HEK293 (cell line): ENCODE measurements at regions not wholly inside any gene's neighbourhood (a gene's known extent, or its start where the extent isn't known, plus 50 kb on each side); places are given as distances from the start of the nearest gene placed in this dataset.

Source experiments
- CTCF ChIA-PET: fragments of 350-600 bp; formaldehyde crosslinking; extraction: SDS; loops from one replicate; lab custom pipeline; 2021; ENCODE audit warnings: antibody characterized with exemption; lab: Yijun Ruan, JAX
- POLR2A ChIA-PET: fragments of 300-600 bp; formaldehyde crosslinking; extraction: SDS; loops from one replicate; lab custom pipeline; 2020; ENCODE audit warnings: antibody characterized with exemption, inconsistent platforms; lab: Yijun Ruan, JAX
- H3K27ac ChIP-seq: fragments of 200-500 bp; sonication (Bioruptor generic); 2 replicates; pipeline ENCODE4 v1.5.1; 2014; ENCODE audit warnings: low read depth, low read length, control low read depth, inconsistent platforms; ENCODE audit errors: extremely low read depth
- H3K36me3 ChIP-seq, 2 experiments: fragments of 200-500 bp in 1 of 2; sonication (Bioruptor generic) in 1 of 2; 1 replicate in 1 of 2; 2 replicates in 1 of 2; pipeline ENCODE4 v1.5.1; 2014 to 2017; ENCODE audit warnings: inconsistent platforms in 2 of 2, low read length in 2 of 2; ENCODE audit not compliant: control insufficient read depth in 2 of 2, insufficient read depth in 1 of 2
- H3K4me1 ChIP-seq: fragments of 200-500 bp; sonication (Bioruptor generic); 2 replicates; pipeline ENCODE4 v1.5.1; 2014; ENCODE audit warnings: mild to moderate bottlenecking, low read length, inconsistent platforms; ENCODE audit not compliant: control insufficient read depth, insufficient read depth
- H3K4me3 ChIP-seq: 2 replicates; pipeline ENCODE4 v1.5.1; 2011; ENCODE audit warnings: low read depth, mild to moderate bottlenecking, control low read depth, low read length, moderate library complexity
- H3K9me3 ChIP-seq: fragments of 200-500 bp; sonication (Bioruptor generic); 2 replicates; pipeline ENCODE4 v1.5.1; 2014; ENCODE audit warnings: low read depth, low read length, inconsistent platforms; ENCODE audit not compliant: control insufficient read depth, insufficient read depth
- CTCF ChIP-seq: fragments of 450-650 bp; formaldehyde crosslinking; IDR thresholded peaks from 2 replicates; pipeline ENCODE4 v1.5.1; 2016; ENCODE audit warnings: missing biosample characterization, missing genetic modification characterization
- EGR2 ChIP-seq: fragments of 450-650 bp; formaldehyde crosslinking; IDR thresholded peaks from 2 replicates; pipeline ENCODE4 v1.5.1; 2016; ENCODE audit warnings: low read depth, missing biosample characterization, missing genetic modification characterization
- KLF17 ChIP-seq: fragments of 450-650 bp; formaldehyde crosslinking; IDR thresholded peaks from 2 replicates; pipeline ENCODE4 v1.5.1; 2016; ENCODE audit warnings: missing biosample characterization, missing genetic modification characterization
- SP2 ChIP-seq: fragments of 450-650 bp; formaldehyde crosslinking; IDR thresholded peaks from 2 replicates; pipeline ENCODE4 v1.5.1; 2016; ENCODE audit warnings: missing biosample characterization, missing genetic modification characterization
- WT1 ChIP-seq: fragments of 450-650 bp; formaldehyde crosslinking; IDR thresholded peaks from 2 replicates; pipeline ENCODE4 v1.5.1; 2016; ENCODE audit warnings: missing biosample characterization, missing genetic modification characterization
- ZBTB17 ChIP-seq: fragments of 450-650 bp; formaldehyde crosslinking; IDR thresholded peaks from 2 replicates; pipeline ENCODE4 v1.5.1; 2016; ENCODE audit warnings: missing biosample characterization, missing genetic modification characterization
- ZFHX2 ChIP-seq: fragments of 450-650 bp; formaldehyde crosslinking; conservative IDR thresholded peaks from 2 replicates; pipeline ENCODE4 v1.5.1; 2016; ENCODE audit warnings: missing biosample characterization, missing genetic modification characterization
- ZIC2 ChIP-seq: fragments of 450-650 bp; formaldehyde crosslinking; IDR thresholded peaks from 2 replicates; pipeline ENCODE4 v1.5.1; 2016; ENCODE audit warnings: missing biosample characterization, missing genetic modification characterization
- ZNF211 ChIP-seq: fragments of 450-650 bp; formaldehyde crosslinking; IDR thresholded peaks from 2 replicates; pipeline ENCODE4 v1.5.1; 2016; ENCODE audit warnings: low read depth, missing biosample characterization, missing genetic modification characterization
- ZNF280D ChIP-seq: fragments of 450-650 bp; formaldehyde crosslinking; IDR thresholded peaks from 2 replicates; pipeline ENCODE4 v1.5.1; 2016; ENCODE audit warnings: missing biosample characterization, missing genetic modification characterization
- ZNF341 ChIP-seq: fragments of 450-650 bp; formaldehyde crosslinking; IDR thresholded peaks from 2 replicates; pipeline ENCODE4; 2016; ENCODE audit warnings: low read depth, missing biosample characterization, missing genetic modification characterization
- ZNF423 ChIP-seq: fragments of 450-650 bp; formaldehyde crosslinking; IDR thresholded peaks from 2 replicates; pipeline ENCODE4 v1.5.1; 2016; ENCODE audit warnings: missing biosample characterization, missing genetic modification characterization
- ZNF426 ChIP-seq: fragments of 450-650 bp; formaldehyde crosslinking; IDR thresholded peaks from 2 replicates; pipeline ENCODE4 v1.5.1; 2017; ENCODE audit warnings: missing biosample characterization, missing genetic modification characterization, mild to moderate bottlenecking, inconsistent platforms, moderate library complexity
- ZNF610 ChIP-seq: fragments of 450-650 bp; formaldehyde crosslinking; IDR thresholded peaks from 2 replicates; pipeline ENCODE4 v1.5.1; 2016; ENCODE audit warnings: missing biosample characterization, missing genetic modification characterization, borderline replicate concordance
- ZNF621 ChIP-seq: fragments of 450-650 bp; formaldehyde crosslinking; IDR thresholded peaks from 2 replicates; pipeline ENCODE4 v1.5.1; 2017; ENCODE audit warnings: missing biosample characterization, missing genetic modification characterization
- ZNF629 ChIP-seq: fragments of 450-650 bp; formaldehyde crosslinking; IDR thresholded peaks from 2 replicates; pipeline ENCODE4 v1.5.1; 2017; ENCODE audit warnings: missing biosample characterization, missing genetic modification characterization
- ZNF645 ChIP-seq: fragments of 450-650 bp; formaldehyde crosslinking; IDR thresholded peaks from 2 replicates; pipeline ENCODE4; 2016; ENCODE audit warnings: missing biosample characterization, missing genetic modification characterization
- ZNF707 ChIP-seq: fragments of 450-650 bp; formaldehyde crosslinking; IDR thresholded peaks from 2 replicates; pipeline ENCODE4 v1.5.1; 2016; ENCODE audit warnings: missing biosample characterization, missing genetic modification characterization

GRCh38 chr5:163878490-163878889 is 373.1 kb downstream of the MAT2B start (continued):
- no peak for TF ChIP-seq ZIC2 (tag by site-specific recombination)

GRCh38 chr5:163880302-163880701 is 374.9 kb downstream of the MAT2B start:
- H3K4me1 ChIP-seq, result no peaks in the 10 kb centered on the region
- TF ChIP-seq ZNF211 (no peak), ZFHX2 (tag by site-specific recombination) (no peak), WT1 (tag by site-specific recombination) (no peak), ZNF707 (no peak), ZNF341 (tag by site-specific recombination) (no peak), ZNF426 (tag by site-specific recombination) (no peak)
- TF ChIP-seq, all 188 proteins: peak for 0
- ChIA-PET POLR2A (no interaction called here), CTCF (interaction anchor here (0.7 kb wide), 1 partner anchor 307 kb away, joined by 3 read pairs; no protein-coding TSS in a partner anchor)
- Histone ChIP-seq H3K4me3 (no peak overlapping the region), H3K27ac (no peak overlapping the region), H3K36me3 (no peaks in the 10 kb centered on the region), H3K9me3 (no peaks in the 10 kb centered on the region)

- no peaks in the 10 kb centered on the region for H3K9me3 ChIP-seq
- H3K27ac ChIP-seq, result no peak overlapping the region
- ChIA-PET CTCF (no interaction called here), POLR2A (no interaction called here)
- TF ChIP-seq ZNF423 (tag by site-specific recombination), result no peak
- no peak for TF ChIP-seq KLF17 (tag by site-specific recombination)
- TF ChIP-seq ZBTB17 (tag by site-specific recombination), result no peak
- no peak for TF ChIP-seq ZNF610
- no peak for TF ChIP-seq ZNF629
- no peak for TF ChIP-seq ZNF621
- no peak for TF ChIP-seq ZNF645 (tag by site-specific recombination)
- no peak for TF ChIP-seq SP2
- H3K4me3 ChIP-seq, result no peak overlapping the region
- no peaks in the 10 kb centered on the region for H3K4me1 ChIP-seq
- no peaks in the 10 kb centered on the region for H3K36me3 ChIP-seq
Observed at GRCh38 chr5:163885117-163885516, 379.7 kb downstream of the MAT2B start.

- Histone ChIP-seq H3K36me3 (no peaks in the 10 kb centered on the region), H3K4me3 (no peak overlapping the region), H3K4me1 (no peaks in the 10 kb centered on the region), H3K27ac (no peak overlapping the region), H3K9me3 (no peaks in the 10 kb centered on the region)
- ChIA-PET POLR2A (no interaction called here), CTCF (no interaction called here)
- TF ChIP-seq EGR2 (tag by site-specific recombination) (no peak), CTCF (tag by site-specific recombination) (no peak), ZNF280D (tag by site-specific recombination) (no peak)
Observed at GRCh38 chr5:163887854-163888253, 382.4 kb downstream of the MAT2B start.
